Stomach (tissue), 4 donors: ENCODE measurements at regions not wholly inside any gene's neighbourhood (a gene's known extent, or its start where the extent isn't known, plus 50 kb on each side); places are given as distances from the start of the nearest gene placed in this dataset.

Experiments
- POLR2A ChIP-seq, 4 donors: fragments of 450-650 bp; IDR thresholded peaks; one replicate each; pipeline ENCODE4 v1.6.1; 2016; ENCODE audit warnings: antibody characterized with exemption in 4 of 4, control low read depth in 2 of 4, mild to moderate bottlenecking in 1 of 4, moderate library complexity in 1 of 4
- POLR2AphosphoS5 ChIP-seq, 3 donors: sonication (generic); formaldehyde crosslinking; IDR thresholded peaks; one replicate each; pipeline ENCODE4 v1.6.1; 2016; ENCODE audit warnings: antibody characterized with exemption in 3 of 3

DNA sequence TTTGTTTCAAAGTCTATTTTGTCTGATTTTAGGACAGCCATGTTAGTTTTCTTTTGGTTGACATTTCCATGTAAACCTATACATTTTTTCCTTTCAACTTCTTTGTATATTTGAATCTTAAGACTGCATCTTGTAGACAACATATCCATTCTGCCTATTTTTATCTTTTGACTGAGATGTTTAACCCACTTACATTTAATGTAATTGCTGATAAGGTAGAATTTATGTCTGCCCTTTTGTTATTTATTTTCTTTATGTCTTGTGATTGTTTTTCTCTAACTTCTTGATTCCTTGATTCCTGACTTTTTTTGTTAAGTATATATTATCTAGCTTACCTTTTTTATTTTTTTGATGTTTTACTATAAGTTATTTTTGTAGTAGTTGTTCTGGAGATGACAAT lies 542.5 kb downstream of the SUCLG1 start:
- no peak for TF ChIP-seq POLR2AphosphoS5 (IDR thresholded peaks at IDR 0.05)
- no peak for TF ChIP-seq POLR2A (IDR thresholded peaks at IDR 0.05)
